H9 (cell line): ENCODE measurements at regions not wholly inside any gene's neighbourhood (a gene's known extent, or its start where the extent isn't known, plus 50 kb on each side); places are given as distances from the start of the nearest gene placed in this dataset.

ENCODE experiments used
- DNase-seq: peaks from one replicate; pipeline ENCODE4 v3.0.0-alpha.2; 2017
- H2AFZ ChIP-seq: one replicate; pipeline ENCODE4 v1.6.1; 2013; ENCODE audit warnings: mild to moderate bottlenecking, low read length, control low read depth, moderate library complexity
- H2AK5ac ChIP-seq: 2 replicates; pipeline ENCODE4 v1.6.1; 2013; ENCODE audit warnings: low read length, control low read depth, mixed read lengths; ENCODE audit not compliant: insufficient read length
- H2BK120ac ChIP-seq: one replicate; pipeline ENCODE4 v1.6.1; 2013; ENCODE audit warnings: low read depth, mild to moderate bottlenecking, low read length, control low read depth, inconsistent platforms; ENCODE audit not compliant: poor library complexity, severe bottlenecking
- H2BK12ac ChIP-seq: 2 replicates; pipeline ENCODE4 v1.6.1; 2013; ENCODE audit warnings: low read length, control low read depth, mixed read lengths, low read depth; ENCODE audit not compliant: insufficient read length
- H2BK15ac ChIP-seq: 2 replicates; pipeline ENCODE4 v1.6.1; 2013; ENCODE audit warnings: low read depth, low read length, control low read depth
- H2BK20ac ChIP-seq: one replicate; pipeline ENCODE4 v1.6.1; 2013; ENCODE audit warnings: low read depth, mild to moderate bottlenecking, low read length, control low read depth, inconsistent platforms; ENCODE audit not compliant: poor library complexity, severe bottlenecking
- H2BK5ac ChIP-seq: 2 replicates; pipeline ENCODE4 v1.6.1; 2013; ENCODE audit warnings: low read length, control low read depth, mixed read lengths; ENCODE audit not compliant: insufficient read length
- H3K14ac ChIP-seq: 2 replicates; pipeline ENCODE4 v1.6.1; 2013; ENCODE audit warnings: low read length, control low read depth; ENCODE audit not compliant: insufficient read depth
- H3K18ac ChIP-seq: 2 replicates; pipeline ENCODE4 v1.6.1; 2013; ENCODE audit warnings: low read depth, mild to moderate bottlenecking, mixed read lengths, low read length, control low read depth; ENCODE audit not compliant: insufficient read length
- H3K23ac ChIP-seq: 2 replicates; pipeline ENCODE4 v1.6.1; 2013; ENCODE audit warnings: low read length, control low read depth, mixed read lengths, low read depth; ENCODE audit not compliant: insufficient read length
- H3K23me2 ChIP-seq: 2 replicates; pipeline ENCODE4 v1.6.1; 2013; ENCODE audit warnings: low read depth, mild to moderate bottlenecking, mixed read lengths, low read length, control low read depth; ENCODE audit not compliant: insufficient read length, poor library complexity, severe bottlenecking
- H3K27ac ChIP-seq: 2 replicates; pipeline ENCODE4 v1.5.1; 2013; ENCODE audit warnings: low read length, control low read depth, mixed read lengths, low read depth; ENCODE audit not compliant: insufficient read length
- H3K27me3 ChIP-seq: 2 replicates; pipeline ENCODE4 v1.6.1; 2013; ENCODE audit warnings: low read length, control low read depth, inconsistent platforms; ENCODE audit not compliant: insufficient read depth
- H3K4ac ChIP-seq: 2 replicates; pipeline ENCODE4 v1.6.1; 2013; ENCODE audit warnings: low read depth, mild to moderate bottlenecking, control low read depth, inconsistent platforms, low read length, moderate library complexity
- H3K4me1 ChIP-seq: 2 replicates; pipeline ENCODE4 v1.6.1; 2013; ENCODE audit warnings: low read length, control low read depth, inconsistent platforms; ENCODE audit not compliant: insufficient read depth
- H3K4me2 ChIP-seq: 2 replicates; pipeline ENCODE4 v1.6.1; 2013; ENCODE audit warnings: low read length, control low read depth, mixed read lengths; ENCODE audit not compliant: insufficient read length, insufficient read depth
- H3K56ac ChIP-seq: 2 replicates; pipeline ENCODE4 v1.6.1; 2013; ENCODE audit warnings: low read depth, mild to moderate bottlenecking, mixed read lengths, low read length, control low read depth; ENCODE audit not compliant: insufficient read length
- H3K79me1 ChIP-seq: 2 replicates; pipeline ENCODE4 v1.6.1; 2013; ENCODE audit warnings: low read depth, mild to moderate bottlenecking, moderate library complexity, low read length, control low read depth, inconsistent platforms; ENCODE audit not compliant: insufficient read depth, poor library complexity, severe bottlenecking
- H3K79me2 ChIP-seq: 2 replicates; pipeline ENCODE4 v1.6.1; 2013; ENCODE audit warnings: low read length, control low read depth, inconsistent platforms; ENCODE audit not compliant: insufficient read depth
- H3K9ac ChIP-seq: 2 replicates; pipeline ENCODE4 v1.6.1; 2013; ENCODE audit warnings: low read length, control low read depth, mixed read lengths; ENCODE audit not compliant: insufficient read length; ENCODE audit errors: extremely low read depth
- H3K9me3 ChIP-seq: one replicate; pipeline ENCODE4 v1.6.1; 2013; ENCODE audit warnings: low read depth, low read length, inconsistent platforms; ENCODE audit not compliant: control insufficient read depth
- H3T11ph ChIP-seq: one replicate; pipeline ENCODE4 v1.6.1; 2013; ENCODE audit warnings: mild to moderate bottlenecking, low read length, control low read depth, inconsistent platforms
- H4K20me1 ChIP-seq: one replicate; pipeline ENCODE4 v1.6.1; 2013; ENCODE audit not compliant: control insufficient read depth, insufficient read length, insufficient read depth
- H4K5ac ChIP-seq: 2 replicates; pipeline ENCODE4 v1.6.1; 2013; ENCODE audit warnings: low read depth, mild to moderate bottlenecking, mixed read lengths, low read length, control low read depth; ENCODE audit not compliant: insufficient read length
- H4K8ac ChIP-seq: replicated peaks from 2 replicates; pipeline ENCODE4 v1.6.1; 2013; ENCODE audit warnings: low read length, control low read depth, mixed read lengths, low read depth; ENCODE audit not compliant: insufficient read length
- H4K91ac ChIP-seq: 2 replicates; pipeline ENCODE4 v1.6.1; 2013; ENCODE audit warnings: low read depth, mild to moderate bottlenecking, moderate library complexity, mixed read lengths, low read length, control low read depth; ENCODE audit not compliant: insufficient read length
- H3K27ac Mint-ChIP-seq, 3 experiments: 2 replicates in 2 of 3; 3 replicates in 1 of 3; pipeline ENCODE4 v1.8.0; 2020 to 2021; ENCODE audit warnings: mixed read lengths in 3 of 3, mild to moderate bottlenecking in 1 of 3, moderate library complexity in 1 of 3
- H3K27me3 Mint-ChIP-seq: 2 replicates; pipeline ENCODE4 v1.8.0; 2021; ENCODE audit warnings: low read depth, mild to moderate bottlenecking, moderate library complexity, mixed read lengths
- H3K36me3 Mint-ChIP-seq, 3 experiments: 2 replicates in 2 of 3; 3 replicates in 1 of 3; pipeline ENCODE4 v1.8.0; 2020 to 2021; ENCODE audit warnings: low read depth in 3 of 3, mixed read lengths in 3 of 3; ENCODE audit not compliant: insufficient read depth in 1 of 3
- H3K4me1 Mint-ChIP-seq, 2 experiments: 2 replicates each; pipeline ENCODE4 v1.8.0; 2020; ENCODE audit warnings: mixed read lengths in 2 of 2
- H3K4me3 Mint-ChIP-seq, 2 experiments: 2 replicates in 1 of 2; 3 replicates in 1 of 2; pipeline ENCODE4 v1.8.0; 2020 to 2021; ENCODE audit warnings: mild to moderate bottlenecking in 2 of 2, mixed read lengths in 2 of 2, moderate library complexity in 1 of 2
- H3K9me3 Mint-ChIP-seq, 2 experiments: 2 replicates in 1 of 2; 3 replicates in 1 of 2; pipeline ENCODE4 v1.8.0; 2020; ENCODE audit warnings: mild to moderate bottlenecking in 2 of 2, mixed read lengths in 2 of 2, moderate library complexity in 1 of 2
- CTCF ChIP-seq: fragments of 200-600 bp; sonication (generic); conservative IDR thresholded peaks from 3 replicates; pipeline ENCODE4 v1.8.0; 2021; ENCODE audit warnings: antibody characterized with exemption, mild to moderate bottlenecking
- WGBS: extraction: QIAGEN DNeasy Blood & Tissue Kit; methylation state at CpG from one replicate; pipeline ENCODE4 v1.1.7; 2013; ENCODE audit warnings: missing lambda C conversion rate, low lambda C conversion rate, mixed read lengths; ENCODE audit not compliant: insufficient read length; ENCODE audit errors: extremely low coverage; 5-methylcytosine and 5-hydroxymethylcytosine counted together

DNA sequence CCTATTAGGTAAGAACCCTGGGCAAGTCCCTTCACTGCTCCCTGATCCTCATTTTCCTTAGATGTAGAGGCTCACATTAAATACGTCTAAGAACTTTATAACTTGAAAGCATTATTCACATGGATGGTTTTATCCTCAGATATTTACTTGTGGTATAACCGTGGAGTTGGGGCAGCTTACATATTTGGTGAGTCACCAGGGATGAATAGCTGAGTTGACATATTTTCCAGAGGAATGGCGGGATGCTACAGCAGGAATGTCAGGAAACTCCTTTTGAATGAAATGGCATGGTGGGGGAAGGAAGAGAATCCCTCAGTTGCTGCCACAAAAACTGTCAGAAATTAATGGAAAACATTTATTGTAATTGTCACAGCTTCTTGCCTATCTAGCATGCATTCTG lies 165.3 kb upstream of the RPS6KA3 start:
- Histone ChIP-seq H2AK5ac (no peak overlapping the region), H2BK15ac (no peak overlapping the region), H3K56ac (no peak overlapping the region), H4K5ac (no peak overlapping the region), H2BK120ac (no peak overlapping the region), H3K18ac (no peak overlapping the region), H2BK5ac (no peak overlapping the region), H3T11ph (no peak overlapping the region), H3K9me3 (peaks cover 54% of the 10 kb centered on the region), H2BK20ac (no peak overlapping the region), H3K4me1 (no peaks in the 10 kb centered on the region), H3K79me1 (no peaks in the 10 kb centered on the region), H3K14ac (no peak overlapping the region), H4K91ac (no peak overlapping the region), H3K23ac (no peak overlapping the region), H4K8ac (no peak overlapping the region), H3K27me3 (no peaks in the 10 kb centered on the region), H2BK12ac (no peak overlapping the region), H3K9ac (no peak overlapping the region), H4K20me1 (no peaks in the 10 kb centered on the region), H3K4me2 (no peak overlapping the region), H2AFZ (no peak overlapping the region), H3K79me2 (no peaks in the 10 kb centered on the region), H3K23me2 (no peaks in the 10 kb centered on the region), H3K27ac (no peak overlapping the region), H3K4ac (no peak overlapping the region)
- DNase-seq: no peak
- H3K27ac Mint-ChIP-seq: no peak overlapping the region
- peaks cover 3% of the 10 kb centered on the region for H3K27me3 Mint-ChIP-seq
- H3K4me1 Mint-ChIP-seq: no peaks in the 10 kb centered on the region
- H3K4me3 Mint-ChIP-seq: no peak overlapping the region
- no CpG with 5 or more reads among the region's 3 CpGs for WGBS
- no peaks in the 10 kb centered on the region for H3K36me3 Mint-ChIP-seq
- no peak for TF ChIP-seq CTCF
- H3K9me3 Mint-ChIP-seq: peaks cover 53 to 66% of the 10 kb centered on the region in 2 experiments
